GM19240 (cell line): ENCODE measurements at regions not wholly inside any gene's neighbourhood (a gene's known extent, or its start where the extent isn't known, plus 50 kb on each side); places are given as distances from the start of the nearest gene placed in this dataset.
A peak's percentile ranks its signal among the peaks of the same experiment; 100 is the strongest.

Source experiments
- DNase-seq: peaks from one replicate; pipeline ENCODE4 v3.0.0; 2011; ENCODE audit warnings: low spot score; ENCODE audit not compliant: insufficient read length

DNA sequence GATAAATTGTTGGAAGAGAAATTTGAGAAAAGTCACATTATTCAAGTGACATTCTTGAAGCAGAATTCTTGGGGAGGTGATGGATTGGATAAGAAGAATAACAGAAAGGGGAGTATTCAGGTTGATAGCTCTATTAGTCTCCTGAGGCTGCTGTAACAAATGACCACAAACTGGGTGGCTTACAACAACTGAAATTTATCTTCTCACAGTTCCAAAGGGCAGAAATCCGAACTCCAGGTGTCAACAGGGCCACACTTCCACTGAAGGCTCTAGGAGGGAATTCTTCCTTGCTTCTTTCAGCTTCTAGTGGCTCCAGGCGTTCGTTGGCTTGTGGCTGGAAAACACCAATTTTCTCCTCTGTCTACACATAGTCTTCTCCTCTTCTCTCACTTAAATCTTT is 99.8 kb downstream of the TES start:
- DNase-seq = no peak

- DNase-seq = no peak
Measured at GRCh38 chr7:116311259-116311658, 100.9 kb downstream of the TES start.

GRCh38 chr7:116311816-116312471 is 101.6 kb downstream of the TES start:
- no peak for DNase-seq

GRCh38 chr7:116315293-116315692 is 105.0 kb downstream of the TES start:
- no peak for DNase-seq

DNA sequence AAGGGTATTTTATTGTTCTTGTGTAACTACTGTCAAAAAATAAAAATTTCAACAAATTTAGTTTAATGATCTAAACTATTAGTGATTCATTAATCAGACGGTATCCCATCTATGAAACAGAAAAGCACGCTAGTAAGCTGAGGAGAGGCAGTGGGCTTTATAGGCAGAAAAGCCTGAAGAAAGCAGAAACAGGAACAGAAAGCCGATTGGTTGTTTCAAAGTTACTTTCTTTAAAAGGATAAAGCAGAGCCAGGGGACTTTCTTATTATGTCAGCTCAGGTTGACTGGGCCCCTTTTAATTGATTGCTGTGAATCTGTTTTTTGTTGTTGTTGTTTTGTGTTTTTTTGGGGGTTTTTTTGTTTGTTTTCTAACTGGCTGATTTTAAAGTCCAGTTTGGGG is 105.5 kb downstream of the TES start:
- no peak for DNase-seq

GRCh38 chr7:116316838-116317628 is 106.7 kb downstream of the TES start:
- peak; percentile 11 for DNase-seq

- no peak for DNase-seq
Measured at GRCh38 chr7:116317907-116318306, 107.6 kb downstream of the TES start.

DNA sequence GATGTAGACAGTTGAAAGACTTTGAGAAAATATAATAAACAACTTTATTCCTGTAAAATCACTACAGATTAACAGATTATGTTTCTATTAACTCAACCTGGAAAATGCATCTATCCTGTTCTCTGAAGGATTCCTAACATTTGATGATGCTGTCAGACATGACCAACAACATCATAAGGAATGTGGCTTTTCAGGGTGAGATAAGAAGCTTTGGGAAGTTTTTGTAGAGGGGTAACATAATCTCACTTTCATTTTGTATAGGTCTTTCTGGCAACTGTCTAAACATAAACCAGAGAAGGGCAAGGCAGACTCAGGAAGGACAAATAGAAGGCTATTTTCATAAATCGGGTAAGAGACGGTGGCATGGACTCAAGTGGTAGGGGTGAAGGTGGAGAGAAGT is 112.2 kb downstream of the TES start:
- no peak for DNase-seq

GRCh38 chr7:116324582-116324981 is 114.2 kb downstream of the TES start:
- DNase-seq = no peak

GRCh38 chr7:116325517-116325916 is 115.2 kb downstream of the TES start:
- DNase-seq = no peak

DNA sequence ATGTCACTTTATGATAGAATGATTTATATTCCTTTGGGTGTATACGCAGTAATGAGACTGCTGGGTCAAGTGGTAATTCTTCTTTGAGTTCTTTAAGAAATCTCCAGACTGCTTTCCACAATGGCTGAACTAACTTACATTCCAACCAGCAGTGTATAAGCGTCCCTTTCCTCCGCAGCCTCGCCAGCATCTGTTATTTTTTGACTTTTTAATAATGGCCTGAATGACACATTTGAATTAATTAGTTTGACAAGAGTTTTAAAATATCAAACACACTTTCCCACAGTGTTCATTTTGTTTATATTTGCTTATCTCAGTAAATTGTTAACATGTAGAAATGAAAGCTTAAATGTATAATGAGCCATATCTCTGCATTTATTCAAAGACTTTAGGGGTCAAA is 116.8 kb downstream of the TES start:
- DNase-seq = no peak

DNA sequence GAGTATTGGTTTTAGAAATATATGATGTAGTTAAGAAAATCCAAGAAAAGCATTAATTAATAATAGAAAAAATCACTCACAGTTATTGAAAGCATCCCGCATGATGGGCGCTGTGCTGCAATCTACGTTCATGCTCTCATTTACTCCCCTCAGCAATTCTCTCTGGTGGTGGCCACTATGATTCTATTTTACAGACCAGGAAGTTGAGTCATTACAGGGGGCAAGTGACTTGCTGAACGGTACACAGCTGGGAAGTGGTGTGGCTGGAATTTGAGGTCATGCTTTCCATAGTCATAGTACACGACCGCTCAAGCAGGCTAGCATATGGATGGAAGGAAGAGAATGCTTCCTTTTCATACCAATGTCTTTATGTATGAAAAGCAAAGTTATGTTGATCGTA is 117.4 kb downstream of the TES start:
- no peak for DNase-seq

DNA sequence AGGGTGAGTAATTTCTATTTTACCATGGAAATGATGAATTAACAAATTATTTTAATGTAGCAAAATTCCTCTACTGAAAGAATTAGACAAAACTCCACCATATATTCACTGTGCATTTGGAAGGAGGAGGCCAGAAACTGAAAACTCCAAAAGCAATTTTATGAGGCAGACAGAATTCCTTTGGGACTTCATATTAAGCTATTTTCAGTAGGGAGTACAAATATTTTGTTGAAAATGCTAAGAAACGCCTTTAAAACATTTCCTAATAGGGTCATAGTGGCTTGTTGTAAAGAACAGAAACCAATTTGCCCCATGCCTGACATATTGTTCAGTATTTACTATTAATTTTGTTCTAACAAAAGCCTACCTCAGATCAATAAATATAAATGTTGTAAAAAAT is 117.8 kb downstream of the TES start:
- no peak for DNase-seq

DNA sequence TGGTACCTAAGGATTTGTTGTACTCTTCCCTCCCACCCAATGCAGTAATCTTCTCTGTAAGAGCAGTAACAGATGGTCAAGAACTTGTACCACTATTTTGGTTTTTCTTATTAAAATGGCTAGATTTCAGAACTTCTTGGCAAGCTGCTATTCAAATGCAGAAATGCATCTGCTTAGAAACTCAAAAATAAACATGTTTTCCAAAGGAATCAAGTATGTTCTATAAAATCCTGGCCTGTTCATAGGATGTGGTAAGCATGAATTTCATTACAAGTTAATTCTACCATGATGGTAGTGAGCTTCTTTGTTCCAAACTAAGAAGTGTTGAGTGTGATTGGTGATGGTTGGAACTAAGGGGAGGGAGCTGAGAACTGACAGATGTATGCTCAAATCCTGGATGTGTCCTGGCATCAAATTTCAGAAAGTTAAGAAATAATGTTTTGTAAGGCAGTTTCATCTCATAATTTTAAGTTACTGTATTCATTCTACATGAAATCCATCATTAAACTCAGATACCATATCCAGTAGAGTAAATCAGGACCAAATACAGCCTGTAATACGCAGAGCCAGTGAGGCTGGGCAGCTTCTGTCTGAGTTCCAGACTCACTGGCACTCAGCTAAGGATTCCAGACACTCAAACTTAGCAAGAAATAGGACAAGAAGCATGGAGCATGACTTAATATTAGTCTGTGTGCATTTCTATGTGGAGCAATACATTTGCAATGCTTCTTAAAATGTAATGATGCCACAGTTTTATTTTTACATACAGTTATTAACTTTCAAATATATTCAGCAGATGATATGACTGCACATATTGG is 119.6 kb downstream of the TES start:
- DNase-seq = no peak

GRCh38 chr7:116331020-116331419 is 120.7 kb downstream of the TES start:
- no peak for DNase-seq

- no peak for DNase-seq
Measured at GRCh38 chr7:116332766-116333165, 122.4 kb downstream of the TES start.

DNA sequence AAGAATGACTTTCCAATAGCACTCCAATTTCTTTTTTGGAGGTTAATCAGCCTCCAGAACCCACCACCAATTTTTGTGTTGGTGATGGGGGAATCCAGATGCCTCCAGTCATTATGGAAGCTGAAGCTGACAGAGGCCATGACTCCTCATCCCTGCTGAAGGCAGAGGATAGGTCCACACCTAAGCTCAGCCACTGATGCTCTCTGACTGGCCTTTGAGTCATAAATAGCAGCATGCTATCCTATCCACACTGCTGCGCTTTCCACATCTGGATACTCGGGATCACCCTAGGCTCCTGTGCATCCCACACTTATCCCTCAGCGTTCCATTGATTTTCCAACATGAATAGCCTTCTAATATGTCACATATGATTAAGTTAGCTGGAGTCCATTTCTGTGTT is 124.2 kb downstream of the TES start:
- no peak for DNase-seq

DNA sequence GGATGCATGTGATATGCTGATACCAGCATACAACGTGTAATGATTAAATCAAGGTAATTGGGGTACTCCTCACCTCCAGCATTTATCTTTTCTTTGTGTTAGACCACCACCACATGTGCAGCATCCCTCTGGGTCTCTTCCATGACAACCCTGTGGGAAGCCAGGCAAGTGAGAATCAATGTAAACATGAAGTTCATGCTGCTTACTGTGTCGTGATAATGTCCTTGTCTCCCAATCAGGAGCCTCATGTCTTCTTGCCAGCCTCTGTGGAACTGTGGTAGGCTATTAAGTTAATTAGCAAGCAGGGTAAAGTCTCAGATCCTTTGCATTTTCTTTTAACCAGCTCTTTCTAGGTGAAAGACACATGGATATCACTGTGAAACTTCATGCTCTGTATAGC is 126.7 kb downstream of the TES start:
- no peak for DNase-seq

DNA sequence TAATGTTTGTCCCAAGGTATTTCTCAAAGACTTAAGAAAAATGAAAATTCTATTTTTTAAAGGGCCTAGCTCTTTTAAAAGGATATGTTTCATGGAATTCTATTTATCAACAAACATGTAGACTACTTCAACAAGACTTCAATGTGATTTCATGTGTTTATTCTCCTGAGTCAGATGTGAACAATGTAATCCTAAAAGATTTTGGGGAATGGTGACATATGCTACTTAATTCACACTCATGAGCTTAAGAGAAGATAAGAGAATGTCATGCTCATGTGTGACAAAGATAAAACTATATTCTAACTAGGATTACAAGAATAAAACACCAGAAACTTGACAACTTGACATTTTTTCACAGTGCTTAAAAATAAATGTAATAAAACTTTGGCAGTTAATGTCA is 127.5 kb downstream of the TES start:
- DNase-seq = no peak

DNA sequence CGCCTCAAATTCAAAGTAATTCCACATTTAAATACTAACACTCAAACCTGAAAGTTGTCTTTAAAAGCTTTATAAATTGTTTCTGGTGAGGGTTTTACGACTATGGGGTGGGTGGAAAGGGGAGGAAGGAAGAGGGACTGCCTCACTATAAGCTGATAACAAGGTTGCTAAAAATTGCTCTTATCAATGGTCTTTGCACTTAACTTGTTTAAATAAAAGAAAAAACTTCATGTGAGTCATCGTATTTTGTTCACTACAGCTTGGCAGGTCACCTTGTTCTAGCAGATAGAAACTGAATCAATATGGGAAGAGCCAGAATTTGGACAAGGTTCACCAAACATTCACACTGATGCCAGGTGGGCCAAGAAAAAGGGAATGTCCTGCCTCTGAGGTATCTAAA is 129.2 kb downstream of the TES start:
- DNase-seq = no peak

DNA sequence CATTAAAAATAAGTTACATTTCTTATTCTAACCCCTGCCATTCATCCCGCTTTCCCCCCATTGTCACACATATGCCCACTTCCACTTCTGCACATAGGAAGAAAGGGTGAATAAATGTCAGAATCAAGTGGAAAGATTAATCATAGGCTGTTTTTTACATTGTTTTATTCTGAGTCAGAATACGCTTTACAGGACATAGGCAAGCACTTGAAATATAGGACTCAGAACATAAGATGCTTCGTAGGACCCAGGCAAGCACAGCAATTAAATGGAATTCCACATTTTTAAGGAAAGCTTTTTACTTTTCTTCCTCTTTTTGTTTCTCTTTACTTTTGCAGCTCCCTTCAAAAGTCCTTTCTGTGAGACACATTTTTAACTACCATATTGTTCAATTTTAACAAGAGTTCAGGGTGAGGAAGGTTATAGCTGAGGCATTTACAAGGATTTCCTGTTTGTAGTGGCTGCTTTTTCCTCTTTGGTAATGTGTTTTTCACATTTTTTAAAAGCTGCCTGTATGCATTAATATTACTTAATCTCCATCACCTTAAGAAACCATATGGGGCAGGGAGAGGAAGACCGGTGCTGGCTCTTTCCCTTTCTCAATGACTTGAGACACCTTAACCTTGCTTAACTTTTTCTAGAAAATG is 130.0 kb downstream of the TES start:
- DNase-seq = no peak
